ENCODE measurements at regions not wholly inside any gene's neighbourhood (a gene's known extent, or its start where the extent isn't known, plus 50 kb on each side); places are given as distances from the start of the nearest gene placed in this dataset.

GRCh38 chr15:46644501-46645481 lies 1010.0 kb downstream of the SQOR start:
- no peak for DNase-seq (ENCODE audit: low read depth, low spot score)

- DNase-seq (ENCODE audit: low read depth, low spot score), result no peak
Measured at GRCh38 chr15:46646490-46646889, 1011.7 kb downstream of the SQOR start.

- DNase-seq (ENCODE audit: low read depth, low spot score), result no peak
Measured at GRCh38 chr15:46647046-46647445, 1012.2 kb downstream of the SQOR start.

GRCh38 chr15:46652266-46652665 lies 1017.4 kb downstream of the SQOR start:
- no peak for DNase-seq (ENCODE audit: low read depth, low spot score)

GRCh38 chr15:46654993-46655392 lies 1020.2 kb downstream of the SQOR start:
- no peak for DNase-seq (ENCODE audit: low read depth, low spot score)

- DNase-seq (ENCODE audit: low read depth, low spot score), result no peak
Measured at GRCh38 chr15:46660096-46660842, 1025.4 kb downstream of the SQOR start.

- no peak for DNase-seq (ENCODE audit: low read depth, low spot score)
Measured at GRCh38 chr15:46670258-46670657, 1035.4 kb downstream of the SQOR start.

GRCh38 chr15:46671336-46671735 lies 1036.5 kb downstream of the SQOR start:
- DNase-seq (ENCODE audit: low read depth, low spot score), result no peak

GRCh38 chr15:46672041-46672440 lies 1037.2 kb downstream of the SQOR start:
- no peak for DNase-seq (ENCODE audit: low read depth, low spot score)

GRCh38 chr15:46676233-46677206 lies 1040.8 kb upstream of the SEMA6D start:
- DNase-seq (ENCODE audit: low read depth, low spot score), result no peak

- DNase-seq (ENCODE audit: low read depth, low spot score), result no peak
Measured at GRCh38 chr15:46677491-46677890, 1039.8 kb upstream of the SEMA6D start.

- no peak for DNase-seq (ENCODE audit: low read depth, low spot score)
Measured at GRCh38 chr15:46681901-46682300, 1035.4 kb upstream of the SEMA6D start.

GRCh38 chr15:46682969-46683791 lies 1034.1 kb upstream of the SEMA6D start:
- no peak for DNase-seq (ENCODE audit: low read depth, low spot score)

- no peak for DNase-seq (ENCODE audit: low read depth, low spot score)
Measured at GRCh38 chr15:46685096-46685495, 1032.2 kb upstream of the SEMA6D start.

- no peak for DNase-seq (ENCODE audit: low read depth, low spot score)
Measured at GRCh38 chr15:46685681-46686080, 1031.6 kb upstream of the SEMA6D start.

GRCh38 chr15:46696281-46696680 lies 1021.0 kb upstream of the SEMA6D start:
- no peak for DNase-seq (ENCODE audit: low read depth, low spot score)

GRCh38 chr15:46701346-46701745 lies 1016.0 kb upstream of the SEMA6D start:
- DNase-seq (ENCODE audit: low read depth, low spot score), result no peak

- DNase-seq (ENCODE audit: low read depth, low spot score), result no peak
Measured at GRCh38 chr15:46701896-46702295, 1015.4 kb upstream of the SEMA6D start.

- no peak for DNase-seq (ENCODE audit: low read depth, low spot score)
Measured at GRCh38 chr15:46703020-46703861, 1014.1 kb upstream of the SEMA6D start.

Measured in brain pericyte (primary cell).